Sigmoid colon (tissue), 6 donors: ENCODE measurements at regions not wholly inside any gene's neighbourhood (a gene's known extent, or its start where the extent isn't known, plus 50 kb on each side); places are given as distances from the start of the nearest gene placed in this dataset.

Source experiments
- DNase-seq: peaks from one replicate; pipeline ENCODE4 v3.0.0-alpha.2; 2019
- H3K27ac ChIP-seq, 4 donors: fragments of 200-600 bp; sonication (generic); one replicate each; pipeline ENCODE4 v1.5.1; 2016 to 2019; ENCODE audit warnings: mild to moderate bottlenecking in 1 of 4
- H3K27me3 ChIP-seq, 3 donors: fragments of 200-600 bp; sonication (generic); one replicate each; pipeline ENCODE4 v1.5.1; 2019; ENCODE audit warnings: mild to moderate bottlenecking in 1 of 3
- H3K36me3 ChIP-seq, 4 donors: fragments of 200-600 bp; sonication (generic); one replicate each; pipeline ENCODE4 v1.5.1; 2016 to 2019
- H3K4me1 ChIP-seq, 4 donors: fragments of 200-600 bp; sonication (generic); one replicate each; pipeline ENCODE4 v1.5.1; 2017 to 2019
- H3K4me3 ChIP-seq, 4 donors: fragments of 200-600 bp; sonication (generic); one replicate each; pipeline ENCODE4 v1.5.1; 2017 to 2019; ENCODE audit warnings: mild to moderate bottlenecking in 2 of 4, moderate library complexity in 1 of 4
- H3K9me3 ChIP-seq, 4 donors: fragments of 200-600 bp in 3 of 4; sonication (generic) in 3 of 4; one replicate each; pipeline versions ENCODE4 v1.5.1 to v1.6.1; 2013 to 2019
- EP300 ChIP-seq, 4 donors: sonication (generic); formaldehyde crosslinking; IDR thresholded peaks; one replicate each; pipeline ENCODE4 v1.6.1; 2017; ENCODE audit warnings: antibody characterized with exemption in 4 of 4
- POLR2A ChIP-seq, 2 donors: fragments of 450-650 bp; IDR thresholded peaks; one replicate each; pipeline ENCODE4 v1.6.1; 2016; ENCODE audit warnings: antibody characterized with exemption in 2 of 2, mild to moderate bottlenecking in 2 of 2, moderate library complexity in 2 of 2
- POLR2AphosphoS5 ChIP-seq, 4 donors: sonication (generic); formaldehyde crosslinking; IDR thresholded peaks; one replicate each; pipeline ENCODE4 v1.6.1; 2017; ENCODE audit warnings: antibody characterized with exemption in 4 of 4
- WGBS, 2 donors: extraction: QIAGEN DNeasy Blood & Tissue Kit; methylation state at CpG; one replicate each; pipeline ENCODE4 v1.1.7; 2013; 5-methylcytosine and 5-hydroxymethylcytosine counted together
- intact Hi-C: fragments of 100-400 bp; cut with DNase I; formaldehyde crosslinking; loops from one replicate; pipeline ENCODE4 v1.15.1; 2023
- TF ChIP-seq, protein P1 (sequence below), 4 experiments: fragments of 450-650 bp in 3 of 4; fragments of 200-600 bp in 1 of 4; IDR thresholded peaks; one replicate each; pipeline ENCODE4 v1.5.1; 2016 to 2019; ENCODE audit warnings: antibody characterized with exemption in 4 of 4, mild to moderate bottlenecking in 3 of 4, moderate library complexity in 2 of 4
- donor health status: healthy with polysubstance abuse.
- donor health status: healthy.

DNA sequence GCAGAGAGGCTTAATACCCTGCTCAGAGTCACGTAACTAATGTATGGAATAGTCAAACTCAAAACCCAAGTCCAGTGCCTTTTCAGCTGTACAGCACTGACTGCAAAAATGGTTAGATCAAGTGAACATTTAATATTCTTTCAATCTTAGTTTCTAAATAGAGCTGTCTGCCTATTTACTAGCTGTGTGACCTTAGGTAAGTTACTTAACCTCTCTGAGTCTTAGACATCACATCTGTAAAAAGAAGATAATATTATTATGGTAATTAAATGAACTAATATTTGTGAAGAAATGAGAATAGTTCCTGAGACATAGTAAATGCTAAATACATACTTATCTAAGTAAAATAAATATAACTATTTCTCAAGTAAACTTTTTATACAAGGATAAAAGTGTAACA is 235.5 kb downstream of the SAMD5 start:
- Histone ChIP-seq H3K36me3 (no peaks in the 10 kb centered on the region), H3K27me3 (no peaks in the 10 kb centered on the region), H3K9me3 (no peaks in the 10 kb centered on the region), H3K27ac (no peak overlapping the region), H3K4me1 (peaks cover 0 to 5% (median 2%) of the 10 kb centered on the region in 4 donors), H3K4me3 (no peak overlapping the region)
- intact Hi-C loops: no loop called here
- no peak for DNase-seq
- TF ChIP-seq EP300 (IDR thresholded peaks at IDR 0.05): no peak
- TF ChIP-seq POLR2AphosphoS5 (IDR thresholded peaks at IDR 0.05): no peak
- no peak for TF ChIP-seq POLR2A (IDR thresholded peaks at IDR 0.05)
- TF ChIP-seq, protein P1, sequence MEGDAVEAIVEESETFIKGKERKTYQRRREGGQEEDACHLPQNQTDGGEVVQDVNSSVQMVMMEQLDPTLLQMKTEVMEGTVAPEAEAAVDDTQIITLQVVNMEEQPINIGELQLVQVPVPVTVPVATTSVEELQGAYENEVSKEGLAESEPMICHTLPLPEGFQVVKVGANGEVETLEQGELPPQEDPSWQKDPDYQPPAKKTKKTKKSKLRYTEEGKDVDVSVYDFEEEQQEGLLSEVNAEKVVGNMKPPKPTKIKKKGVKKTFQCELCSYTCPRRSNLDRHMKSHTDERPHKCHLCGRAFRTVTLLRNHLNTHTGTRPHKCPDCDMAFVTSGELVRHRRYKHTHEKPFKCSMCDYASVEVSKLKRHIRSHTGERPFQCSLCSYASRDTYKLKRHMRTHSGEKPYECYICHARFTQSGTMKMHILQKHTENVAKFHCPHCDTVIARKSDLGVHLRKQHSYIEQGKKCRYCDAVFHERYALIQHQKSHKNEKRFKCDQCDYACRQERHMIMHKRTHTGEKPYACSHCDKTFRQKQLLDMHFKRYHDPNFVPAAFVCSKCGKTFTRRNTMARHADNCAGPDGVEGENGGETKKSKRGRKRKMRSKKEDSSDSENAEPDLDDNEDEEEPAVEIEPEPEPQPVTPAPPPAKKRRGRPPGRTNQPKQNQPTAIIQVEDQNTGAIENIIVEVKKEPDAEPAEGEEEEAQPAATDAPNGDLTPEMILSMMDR (IDR thresholded peaks at IDR 0.05): no peak
- 95 to 97% methylated on average over 1 of the region's 1 CpG for WGBS, 2 donors

GRCh38 chr6:147749331-147749730 is 240.8 kb downstream of the SAMD5 start:
- Histone ChIP-seq H3K9me3 (no peaks in the 10 kb centered on the region), H3K4me3 (no peak overlapping the region), H3K27ac (no peak overlapping the region), H3K27me3 (no peaks in the 10 kb centered on the region), H3K36me3 (no peaks in the 10 kb centered on the region), H3K4me1 (no peaks in the 10 kb centered on the region)
- 89 to 93% methylated on average over 5 of the region's 5 CpGs for WGBS, 2 donors
- intact Hi-C loops: no loop called here
- TF ChIP-seq POLR2A (IDR thresholded peaks at IDR 0.05): no peak
- no peak for TF ChIP-seq POLR2AphosphoS5 (IDR thresholded peaks at IDR 0.05)
- TF ChIP-seq, protein P1 (IDR thresholded peaks at IDR 0.05): no peak
- DNase-seq: no peak

DNA sequence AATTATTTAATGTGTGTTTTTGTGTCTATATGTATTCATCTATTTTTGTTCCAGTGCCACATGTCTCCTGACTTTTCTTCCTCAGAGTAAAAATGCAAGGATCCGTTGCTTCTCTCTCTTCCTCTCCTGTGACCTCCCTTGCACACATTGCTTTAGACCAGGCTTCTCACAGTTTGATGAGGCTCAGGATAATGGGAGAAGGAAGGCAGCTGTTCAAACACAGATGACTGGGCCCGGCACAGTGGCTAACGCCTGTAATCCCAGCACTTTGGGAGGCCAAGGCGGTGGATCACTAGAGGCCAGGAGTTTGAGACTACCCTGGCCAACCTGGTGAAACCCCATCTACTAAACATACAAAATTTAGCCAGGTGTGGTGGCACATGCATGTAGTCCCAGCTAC is 241.9 kb downstream of the SAMD5 start:
- Histone ChIP-seq H3K4me3 (no peak overlapping the region), H3K36me3 (no peaks in the 10 kb centered on the region), H3K27ac (no peak overlapping the region), H3K9me3 (peaks cover 0 to 5% (median 0%) of the 10 kb centered on the region in 4 donors), H3K27me3 (no peaks in the 10 kb centered on the region), H3K4me1 (no peaks in the 10 kb centered on the region)
- no peak for TF ChIP-seq POLR2AphosphoS5 (IDR thresholded peaks at IDR 0.05)
- TF ChIP-seq, protein P1 (IDR thresholded peaks at IDR 0.05): no peak
- TF ChIP-seq EP300 (IDR thresholded peaks at IDR 0.05): no peak
- no peak for TF ChIP-seq POLR2A (IDR thresholded peaks at IDR 0.05)
- DNase-seq: no peak
- WGBS, 2 donors: 45 to 68% methylated on average over 4 of the region's 4 CpGs
- intact Hi-C loops: no loop called here

GRCh38 chr6:147751232-147751631 is 242.7 kb downstream of the SAMD5 start:
- no peak overlapping the region for H3K4me3 ChIP-seq
- 78 to 86% methylated on average over 6 of the region's 6 CpGs for WGBS, 2 donors
- H3K4me1 ChIP-seq: no peaks in the 10 kb centered on the region
- no peak for DNase-seq
- no peaks in the 10 kb centered on the region for H3K36me3 ChIP-seq
- H3K27ac ChIP-seq: no peak overlapping the region
- intact Hi-C loops: no loop called here
- no peak for TF ChIP-seq POLR2AphosphoS5 (IDR thresholded peaks at IDR 0.05)
- no peak for TF ChIP-seq POLR2A (IDR thresholded peaks at IDR 0.05)
- TF ChIP-seq EP300 (IDR thresholded peaks at IDR 0.05): no peak
- TF ChIP-seq, protein P1 (IDR thresholded peaks at IDR 0.05): no peak
- H3K27me3 ChIP-seq: no peaks in the 10 kb centered on the region
- H3K9me3 ChIP-seq: peaks cover 0 to 5% (median 0%) of the 10 kb centered on the region in 4 donors

- Histone ChIP-seq H3K4me3 (no peak overlapping the region), H3K36me3 (no peaks in the 10 kb centered on the region), H3K27ac (no peak overlapping the region), H3K27me3 (no peaks in the 10 kb centered on the region), H3K4me1 (no peaks in the 10 kb centered on the region), H3K9me3 (peaks cover 0 to 5% (median 0%) of the 10 kb centered on the region in 4 donors)
- no peak for DNase-seq
- WGBS, 2 donors: 17 to 56% methylated on average over 4 of the region's 4 CpGs
- intact Hi-C loops: no loop called here
- TF ChIP-seq POLR2A (IDR thresholded peaks at IDR 0.05): no peak
- no peak for TF ChIP-seq EP300 (IDR thresholded peaks at IDR 0.05)
- TF ChIP-seq POLR2AphosphoS5 (IDR thresholded peaks at IDR 0.05): no peak
- TF ChIP-seq, protein P1 (IDR thresholded peaks at IDR 0.05): no peak
Observed at GRCh38 chr6:147752689-147753403, 244.4 kb downstream of the SAMD5 start.
